T follicular helper cell (primary cell): ENCODE measurements at regions not wholly inside any gene's neighbourhood (a gene's known extent, or its start where the extent isn't known, plus 50 kb on each side); places are given as distances from the start of the nearest gene placed in this dataset.

ENCODE experiments used
- DNase-seq: peaks from one replicate; pipeline ENCODE4 v3.0.0-alpha.2; 2020; ENCODE audit warnings: low read depth

- DNase-seq: no peak
Observed at GRCh38 chr11:80074837-80075236, 634.0 kb upstream of the TENM4 start.

DNA sequence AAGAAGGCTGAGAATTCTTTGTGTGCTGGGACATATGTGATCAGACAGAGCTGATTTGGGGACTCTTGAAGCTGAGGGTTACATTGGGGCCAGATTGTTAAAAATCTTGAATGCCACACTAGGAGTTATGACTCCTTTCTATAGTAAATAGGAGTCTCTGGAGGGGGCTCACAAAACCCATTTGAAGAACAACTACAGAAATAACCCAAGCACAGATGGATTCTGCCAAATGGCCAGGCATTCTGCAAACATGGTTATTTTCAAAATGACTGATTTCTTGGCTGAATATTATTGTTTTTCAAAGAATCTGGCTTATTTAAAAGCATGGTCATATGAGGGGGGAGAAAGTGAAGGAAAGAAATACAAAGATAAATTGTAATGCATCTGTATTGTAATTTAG, 625.5 kb upstream of the TENM4 start:
- DNase-seq: no peak

GRCh38 chr11:80065086-80065485, 624.3 kb upstream of the TENM4 start:
- DNase-seq: no peak

DNA sequence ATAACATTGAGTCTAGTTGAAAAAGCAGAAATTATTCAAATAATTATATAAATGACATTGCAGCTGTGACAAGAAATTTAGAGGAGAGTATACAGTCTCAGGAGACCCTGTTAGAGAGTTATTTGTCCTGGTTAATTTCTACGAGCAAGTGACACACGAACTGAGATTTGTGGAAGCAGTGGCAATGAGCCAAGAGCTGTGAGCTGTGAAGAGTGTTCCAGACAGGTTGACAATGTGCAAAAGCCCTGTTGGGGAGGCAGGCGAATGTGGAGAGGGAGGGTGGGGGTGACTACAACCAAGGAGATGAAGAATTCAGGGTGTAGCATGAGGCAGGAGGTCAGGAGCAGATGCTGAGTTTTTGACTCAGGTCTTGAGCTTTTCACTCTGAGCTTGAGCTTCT, 620.2 kb upstream of the TENM4 start:
- no peak for DNase-seq

GRCh38 chr11:80054582-80055165, 613.8 kb upstream of the TENM4 start:
- no peak for DNase-seq

DNA sequence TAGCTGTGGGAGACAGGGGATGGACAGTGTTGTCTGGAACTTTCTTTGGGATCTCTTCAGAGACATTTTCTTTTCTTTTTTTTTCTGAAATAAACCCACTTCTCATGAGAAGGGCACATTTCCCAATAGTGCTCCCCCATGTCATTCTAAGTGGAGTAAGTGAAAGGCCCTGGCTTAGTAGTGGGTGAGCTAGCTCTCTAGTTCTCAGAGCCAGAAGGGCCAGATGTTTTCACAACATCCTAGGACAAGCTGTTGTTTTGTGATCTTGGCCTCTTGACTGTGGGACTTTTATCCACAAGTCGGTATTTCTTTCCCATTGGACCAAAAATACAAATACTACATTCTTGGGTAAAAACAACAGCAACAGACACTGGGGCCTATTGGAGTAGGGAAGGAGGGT, 607.7 kb upstream of the TENM4 start:
- DNase-seq: no peak

DNA sequence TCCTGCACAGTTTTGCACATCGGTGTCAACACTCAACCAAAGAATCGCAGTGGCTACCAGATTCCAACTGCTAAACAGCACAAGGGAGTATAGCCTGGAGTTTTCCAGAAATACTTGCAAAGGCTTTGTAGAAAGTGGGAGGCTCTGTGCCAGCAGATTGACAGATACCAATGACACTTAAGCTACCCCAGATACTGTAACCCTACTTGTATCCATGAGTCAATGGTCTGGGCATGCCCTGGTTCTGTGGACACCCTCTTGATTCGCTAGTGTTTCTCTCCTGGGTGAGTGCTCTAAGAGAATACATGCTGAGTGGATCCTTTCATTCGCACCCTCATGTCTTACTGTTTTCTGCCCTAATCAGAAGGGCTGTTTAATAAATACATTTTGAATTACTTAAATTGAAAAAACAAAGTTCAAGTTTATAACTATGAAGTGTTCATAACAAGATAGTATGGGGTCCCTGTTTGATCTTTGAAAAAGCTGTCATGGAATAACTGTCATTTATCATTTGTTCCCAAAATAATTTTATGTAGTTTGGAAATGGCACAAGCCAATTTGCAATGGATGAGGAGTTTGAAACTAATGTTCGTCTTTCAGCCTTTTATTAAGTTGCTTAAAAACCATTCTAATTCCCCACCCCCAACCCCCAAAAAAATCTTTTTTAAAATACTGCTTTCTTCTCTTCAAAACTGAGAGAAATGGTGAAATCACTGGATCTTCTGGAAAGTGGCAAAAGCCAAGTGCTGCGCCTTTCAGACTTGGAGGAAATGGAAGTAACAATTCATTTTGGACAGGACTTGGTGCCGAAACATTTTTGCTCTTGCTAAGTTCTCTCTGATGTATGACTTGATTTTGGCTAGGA, 600.5 kb upstream of the TENM4 start:
- DNase-seq: no peak

DNA sequence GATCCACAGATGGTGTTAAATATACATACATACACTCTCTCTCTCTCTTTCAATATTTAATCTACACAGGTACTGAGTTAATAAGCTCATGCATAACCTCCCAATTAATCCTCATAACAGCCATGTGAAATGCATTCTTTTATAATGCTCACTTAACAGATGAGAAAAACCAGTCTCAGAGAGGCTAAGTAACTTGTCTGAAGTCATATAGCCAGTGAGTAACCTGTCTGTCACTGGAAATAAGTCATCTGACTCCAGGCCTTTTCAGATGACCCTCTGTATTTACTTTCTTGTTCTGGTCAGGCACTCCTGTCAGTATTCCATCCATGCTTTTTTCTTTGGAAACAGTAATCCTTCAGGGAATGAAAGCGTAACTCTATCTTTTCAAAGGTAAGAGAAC, 594.0 kb upstream of the TENM4 start:
- DNase-seq: no peak

- DNase-seq: no peak
Observed at GRCh38 chr11:80031014-80031600, 590.3 kb upstream of the TENM4 start.

- no peak for DNase-seq
Observed at GRCh38 chr11:80028998-80029397, 588.2 kb upstream of the TENM4 start.

DNA sequence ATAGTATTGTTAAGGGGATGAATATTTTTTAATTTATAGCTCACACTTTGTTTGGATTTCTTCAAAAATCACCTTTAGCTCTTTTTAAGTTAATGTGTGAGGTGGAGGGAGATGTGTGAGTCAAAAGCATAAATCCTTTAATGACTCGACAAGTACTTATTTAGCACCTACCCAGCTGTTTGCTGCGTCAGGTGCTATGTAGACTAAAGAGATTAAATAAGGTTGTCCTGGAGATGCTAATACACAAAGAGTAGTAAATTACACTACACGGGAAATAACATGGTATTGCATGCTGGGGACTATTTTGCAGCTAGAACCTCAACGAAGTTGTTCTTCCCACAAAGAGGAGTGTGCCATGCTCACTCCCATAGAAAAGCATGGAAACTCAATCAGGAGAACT, 583.3 kb upstream of the TENM4 start:
- no peak for DNase-seq

DNA sequence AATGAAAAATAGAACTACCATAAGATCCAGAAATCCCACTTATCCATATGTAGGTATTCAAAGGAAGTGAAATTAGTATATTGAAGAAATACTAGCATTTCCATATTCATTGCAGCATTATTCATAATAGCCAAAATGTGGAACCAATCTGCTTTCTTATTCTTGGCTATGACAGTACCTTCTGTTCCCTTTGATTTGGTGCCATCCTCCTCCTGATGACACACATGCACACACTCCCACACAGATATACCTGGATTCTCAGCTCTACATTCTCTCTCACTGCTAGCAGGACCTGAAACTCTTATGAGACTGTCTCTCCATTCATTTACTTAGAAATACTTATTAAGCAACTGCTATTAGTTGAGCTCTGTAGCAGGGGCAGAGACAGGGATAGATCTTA, 582.6 kb upstream of the TENM4 start:
- DNase-seq: no peak

DNA sequence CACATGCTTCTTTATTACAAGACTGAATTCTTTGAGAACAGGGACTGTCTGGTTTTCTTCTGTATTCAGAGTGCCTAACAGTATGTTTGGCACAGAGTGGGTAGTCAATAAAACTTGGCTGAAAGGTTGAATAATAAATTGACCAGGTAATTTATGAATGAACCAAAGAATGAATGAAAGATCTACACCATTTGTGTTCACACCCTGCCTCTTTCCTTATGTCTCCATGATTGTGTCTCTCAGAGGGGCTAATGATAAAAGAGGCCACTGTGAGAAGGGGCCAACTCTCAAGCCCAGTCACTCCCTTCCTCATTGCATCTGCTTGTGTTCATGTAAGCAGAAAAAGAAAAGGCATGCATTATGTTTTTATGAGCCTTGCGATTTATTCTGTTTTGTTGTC, 569.7 kb upstream of the TENM4 start:
- no peak for DNase-seq

DNA sequence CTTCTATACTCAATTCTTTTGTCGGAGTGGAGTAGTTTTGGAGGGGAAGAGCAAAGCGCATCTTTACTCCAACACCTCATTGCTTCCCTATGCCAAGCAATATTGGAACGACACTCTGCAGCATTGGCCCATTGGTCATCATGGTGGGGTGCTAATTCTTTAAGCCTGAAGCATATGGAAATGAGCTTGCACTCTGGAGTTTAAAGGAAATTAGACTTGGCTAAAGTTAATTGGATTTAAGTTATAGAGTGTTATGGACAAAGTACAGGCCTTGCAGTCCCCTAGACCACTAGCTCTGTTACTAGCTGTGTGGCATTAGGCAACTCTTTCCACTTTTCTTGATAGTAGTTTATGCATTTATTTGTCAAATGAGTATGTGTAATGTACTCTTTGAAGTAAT, 568.3 kb upstream of the TENM4 start:
- DNase-seq: no peak

- no peak for DNase-seq
Observed at GRCh38 chr11:80007616-80008015, 566.8 kb upstream of the TENM4 start.

DNA sequence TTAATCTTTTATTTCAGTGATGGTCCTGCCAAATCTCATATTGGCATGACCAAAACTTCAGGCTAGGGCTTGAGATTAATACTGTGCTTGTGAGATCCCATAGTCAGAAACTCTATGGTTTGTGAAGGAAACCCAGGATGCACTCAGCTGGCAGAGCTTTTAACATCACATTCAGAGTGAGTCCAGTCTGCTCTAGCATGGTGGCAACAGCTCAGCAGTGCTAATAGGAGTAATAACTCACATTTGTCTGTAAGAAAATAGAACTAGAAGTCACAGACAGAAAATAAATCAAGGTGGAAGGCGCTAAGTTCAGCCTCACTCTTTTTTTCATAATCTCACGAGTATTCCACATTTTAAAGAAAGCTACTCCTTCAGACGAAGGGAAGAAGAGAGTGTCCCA, 549.3 kb upstream of the TENM4 start:
- no peak for DNase-seq

GRCh38 chr11:79982185-79982584, 541.4 kb upstream of the TENM4 start:
- DNase-seq: no peak

DNA sequence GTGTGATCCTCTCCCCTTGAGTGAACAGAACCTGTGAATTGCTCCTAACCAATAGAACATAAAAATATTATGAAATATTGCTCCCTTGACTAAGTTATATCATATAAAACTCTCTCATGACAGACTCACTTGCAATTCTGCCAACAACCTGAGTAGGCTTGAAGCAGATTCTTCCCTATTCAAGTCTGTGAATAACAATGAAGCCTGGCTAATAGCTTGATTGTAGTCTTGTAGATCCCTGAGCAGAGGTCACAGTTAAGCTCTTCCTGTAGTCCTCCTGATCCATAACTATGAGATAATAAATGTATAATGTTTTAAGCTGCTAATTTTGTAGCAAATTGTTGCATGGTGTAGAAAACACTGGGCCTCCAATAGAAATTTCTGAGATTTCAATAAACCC, 540.1 kb upstream of the TENM4 start:
- no peak for DNase-seq

- DNase-seq: no peak
Observed at GRCh38 chr11:79973721-79974617, 533.1 kb upstream of the TENM4 start.

- no peak for DNase-seq
Observed at GRCh38 chr11:79971255-79971654, 530.4 kb upstream of the TENM4 start.

DNA sequence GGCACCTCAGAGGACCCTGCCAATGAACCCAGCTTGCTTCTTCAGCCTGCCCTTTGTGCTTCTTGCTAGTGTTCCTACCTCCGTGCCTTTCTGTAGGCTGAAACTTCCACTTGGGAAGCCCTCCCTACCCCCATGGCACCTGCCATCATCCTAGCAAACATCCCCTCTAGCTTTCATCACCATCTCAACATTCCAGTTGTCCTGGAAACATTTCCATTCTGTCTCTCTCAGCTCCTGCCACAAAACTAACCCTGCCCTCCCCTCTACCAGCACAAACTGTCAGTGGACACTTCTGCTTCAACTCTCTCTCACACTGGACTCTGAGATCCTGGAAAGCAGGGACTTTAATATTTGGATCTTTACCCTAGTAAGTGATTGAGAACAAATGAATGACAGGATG, 525.8 kb upstream of the TENM4 start:
- no peak for DNase-seq

DNA sequence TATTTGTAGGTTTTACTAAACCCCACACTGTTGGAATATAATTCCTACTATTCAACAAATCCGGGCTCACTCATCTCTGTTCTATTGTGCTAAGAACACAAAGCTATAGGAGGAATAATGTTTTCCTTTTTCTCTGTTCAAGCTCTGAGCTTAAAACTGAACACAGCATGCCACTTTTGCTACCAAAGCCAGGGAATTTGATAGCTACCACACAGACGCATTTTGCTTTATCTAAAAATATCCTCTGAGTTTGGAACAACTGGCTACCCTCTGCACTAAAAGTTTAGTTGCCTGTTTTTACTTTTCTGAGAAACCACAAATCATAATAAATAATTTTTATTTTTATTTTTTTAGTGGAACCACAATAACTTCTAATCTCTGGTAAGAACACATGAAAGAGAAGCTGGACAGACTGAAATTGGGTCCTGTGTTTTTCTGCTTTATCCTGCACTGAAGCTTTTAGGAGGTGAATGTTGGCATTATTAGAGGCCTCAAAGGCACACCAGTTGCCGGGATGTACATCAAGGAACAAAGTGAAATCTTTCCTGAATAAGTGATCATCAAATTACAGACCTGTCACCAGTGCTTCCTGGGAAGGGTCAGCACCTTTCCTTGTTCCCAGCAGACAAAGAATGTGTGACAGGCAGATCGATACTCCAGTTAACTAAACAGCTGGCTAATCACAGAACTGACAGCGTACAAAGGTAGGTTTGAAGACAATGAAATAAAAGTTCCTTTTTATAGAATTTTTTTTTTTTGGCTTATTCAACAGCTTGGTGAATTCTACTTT, 523.2 kb upstream of the TENM4 start:
- no peak for DNase-seq
